BLaER1 treated with 17β-estradiol and CSF1 and Interleukin-3, amounts not matched to agents 10 nM and 100 nM (cell line): ENCODE measurements at regions not wholly inside any gene's neighbourhood (a gene's known extent, or its start where the extent isn't known, plus 50 kb on each side); places are given as distances from the start of the nearest gene placed in this dataset.

Source experiments
- H3K27ac ChIP-seq, 11 experiments: shearing (Covaris generic); formaldehyde crosslinking; 2 replicates each; pipeline ENCODE4 v1.8.1; 2022
- H3K27me3 ChIP-seq, 11 experiments: shearing (Covaris generic); formaldehyde crosslinking; 2 replicates each; pipeline ENCODE4 v1.8.1; 2022
- H3K36me3 ChIP-seq, 11 experiments: shearing (Covaris generic); formaldehyde crosslinking; 2 replicates each; pipeline ENCODE4 v1.8.1; 2022
- H3K4me1 ChIP-seq, 10 experiments: shearing (Covaris generic); formaldehyde crosslinking; 2 replicates each; pipeline ENCODE4 v1.8.1; 2022
- H3K4me2 ChIP-seq, 11 experiments: shearing (Covaris generic); formaldehyde crosslinking; 2 replicates each; pipeline ENCODE4 v1.8.1; 2022
- H3K4me3 ChIP-seq, 10 experiments: shearing (Covaris generic); formaldehyde crosslinking; 2 replicates each; pipeline ENCODE4 v1.8.1; 2022
- H3K9ac ChIP-seq, 11 experiments: shearing (Covaris generic); formaldehyde crosslinking; 2 replicates each; pipeline ENCODE4 v1.8.1; 2022
- H3K9me3 ChIP-seq, 11 experiments: shearing (Covaris generic); formaldehyde crosslinking; replicated peaks in 1 of 11; 2 replicates each; pipeline ENCODE4 v1.8.1; 2022
- H4K20me1 ChIP-seq, 11 experiments: shearing (Covaris generic); formaldehyde crosslinking; 2 replicates each; pipeline ENCODE4 v1.8.1; 2022
- Cebpa-rat ChIP-seq, 11 experiments: shearing (Covaris generic); IDR thresholded peaks; 2 replicates each; pipeline ENCODE4 v1.8.1; 2022

- Histone ChIP-seq H3K4me1 (no peaks in the 10 kb centered on the region), H3K4me3 (no peak overlapping the region), H3K9me3 (no peaks in the 10 kb centered on the region), H3K27me3 (no peaks in the 10 kb centered on the region), H3K27ac (no peak overlapping the region), H3K36me3 (no peaks in the 10 kb centered on the region), H3K4me2 (no peak overlapping the region), H3K9ac (no peak overlapping the region), H4K20me1 (no peaks in the 10 kb centered on the region)
- no peak for TF ChIP-seq Cebpa-rat (IDR thresholded peaks at IDR 0.05)
Observed at GRCh38 chr3:74347563-74348268, 266.7 kb downstream of the CNTN3 start.

GRCh38 chr3:74346896-74347295, 267.6 kb downstream of the CNTN3 start:
- no peaks in the 10 kb centered on the region for H3K36me3 ChIP-seq
- no peak overlapping the region for H3K4me2 ChIP-seq
- no peaks in the 10 kb centered on the region for H3K9me3 ChIP-seq
- H3K4me1 ChIP-seq = no peaks in the 10 kb centered on the region
- no peak for TF ChIP-seq Cebpa-rat (IDR thresholded peaks at IDR 0.05)
- no peaks in the 10 kb centered on the region for H4K20me1 ChIP-seq
- no peaks in the 10 kb centered on the region for H3K27me3 ChIP-seq
- H3K9ac ChIP-seq = no peak overlapping the region
- no peak overlapping the region for H3K27ac ChIP-seq
- no peak overlapping the region for H3K4me3 ChIP-seq

GRCh38 chr3:74345701-74346100, 268.8 kb downstream of the CNTN3 start:
- Histone ChIP-seq H3K4me3 (no peak overlapping the region), H3K27me3 (no peaks in the 10 kb centered on the region), H4K20me1 (no peaks in the 10 kb centered on the region), H3K9ac (no peak overlapping the region), H3K27ac (no peak overlapping the region), H3K9me3 (no peaks in the 10 kb centered on the region), H3K4me2 (no peak overlapping the region), H3K36me3 (no peaks in the 10 kb centered on the region), H3K4me1 (no peaks in the 10 kb centered on the region)
- TF ChIP-seq Cebpa-rat (IDR thresholded peaks at IDR 0.05) = no peak

GRCh38 chr3:74344865-74345440, 269.5 kb downstream of the CNTN3 start:
- no peak for TF ChIP-seq Cebpa-rat (IDR thresholded peaks at IDR 0.05)
- no peaks in the 10 kb centered on the region for H3K36me3 ChIP-seq
- no peak overlapping the region for H3K9ac ChIP-seq
- no peaks in the 10 kb centered on the region for H4K20me1 ChIP-seq
- H3K27ac ChIP-seq = no peak overlapping the region
- H3K9me3 ChIP-seq = no peaks in the 10 kb centered on the region
- H3K4me3 ChIP-seq = no peak overlapping the region
- no peaks in the 10 kb centered on the region for H3K27me3 ChIP-seq
- no peaks in the 10 kb centered on the region for H3K4me1 ChIP-seq
- H3K4me2 ChIP-seq = no peak overlapping the region

GRCh38 chr3:74343391-74343790, 271.1 kb downstream of the CNTN3 start:
- H3K4me1 ChIP-seq = no peaks in the 10 kb centered on the region
- H3K27ac ChIP-seq = no peak overlapping the region
- no peaks in the 10 kb centered on the region for H3K9me3 ChIP-seq
- no peak for TF ChIP-seq Cebpa-rat (IDR thresholded peaks at IDR 0.05)
- H3K4me2 ChIP-seq = no peak overlapping the region
- no peak overlapping the region for H3K9ac ChIP-seq
- no peaks in the 10 kb centered on the region for H3K36me3 ChIP-seq
- H3K4me3 ChIP-seq = no peak overlapping the region
- no peaks in the 10 kb centered on the region for H4K20me1 ChIP-seq
- H3K27me3 ChIP-seq = no peaks in the 10 kb centered on the region

GRCh38 chr3:74338998-74339397, 275.5 kb downstream of the CNTN3 start:
- no peaks in the 10 kb centered on the region for H4K20me1 ChIP-seq
- H3K27me3 ChIP-seq = no peaks in the 10 kb centered on the region
- no peak overlapping the region for H3K9ac ChIP-seq
- H3K4me3 ChIP-seq = no peak overlapping the region
- no peak overlapping the region for H3K27ac ChIP-seq
- TF ChIP-seq Cebpa-rat (IDR thresholded peaks at IDR 0.05) = no peak
- peaks cover 6 to 11% (median 9%) of the 10 kb centered on the region in 11 experiments; a peak in 14 of 22 replicates for H3K9me3 ChIP-seq
- H3K4me1 ChIP-seq = no peaks in the 10 kb centered on the region
- H3K4me2 ChIP-seq = no peak overlapping the region
- no peaks in the 10 kb centered on the region for H3K36me3 ChIP-seq

- Histone ChIP-seq H3K36me3 (no peaks in the 10 kb centered on the region), H3K4me3 (no peak overlapping the region), H3K27me3 (no peaks in the 10 kb centered on the region), H3K4me2 (no peak overlapping the region), H3K4me1 (no peaks in the 10 kb centered on the region), H3K9ac (no peak overlapping the region), H3K9me3 (peaks cover under 1 to 4% (median 2%) of the 10 kb centered on the region in 11 experiments; a peak in 13 of 22 replicates), H4K20me1 (no peaks in the 10 kb centered on the region), H3K27ac (no peak overlapping the region)
- TF ChIP-seq Cebpa-rat (IDR thresholded peaks at IDR 0.05) = no peak
Observed at GRCh38 chr3:74332165-74332564, 282.3 kb downstream of the CNTN3 start.

GRCh38 chr3:74331711-74332110, 282.7 kb downstream of the CNTN3 start:
- Histone ChIP-seq H3K9ac (no peak overlapping the region), H3K4me3 (no peak overlapping the region), H3K9me3 (no peaks in the 10 kb centered on the region), H3K27me3 (no peaks in the 10 kb centered on the region), H3K4me1 (no peaks in the 10 kb centered on the region), H4K20me1 (no peaks in the 10 kb centered on the region), H3K4me2 (no peak overlapping the region), H3K36me3 (no peaks in the 10 kb centered on the region), H3K27ac (no peak overlapping the region)
- no peak for TF ChIP-seq Cebpa-rat (IDR thresholded peaks at IDR 0.05)

GRCh38 chr3:74329096-74329495, 285.4 kb downstream of the CNTN3 start:
- Histone ChIP-seq H3K27ac (no peak overlapping the region), H3K36me3 (no peaks in the 10 kb centered on the region), H4K20me1 (no peaks in the 10 kb centered on the region), H3K9me3 (no peaks in the 10 kb centered on the region), H3K4me2 (no peak overlapping the region), H3K4me3 (no peak overlapping the region), H3K4me1 (no peaks in the 10 kb centered on the region), H3K27me3 (no peaks in the 10 kb centered on the region), H3K9ac (no peak overlapping the region)
- TF ChIP-seq Cebpa-rat (IDR thresholded peaks at IDR 0.05) = no peak

GRCh38 chr3:74328435-74328834, 286.0 kb downstream of the CNTN3 start:
- no peak for TF ChIP-seq Cebpa-rat (IDR thresholded peaks at IDR 0.05)
- Histone ChIP-seq H3K36me3 (no peaks in the 10 kb centered on the region), H3K27ac (no peak overlapping the region), H3K9me3 (no peaks in the 10 kb centered on the region), H4K20me1 (no peaks in the 10 kb centered on the region), H3K4me2 (no peak overlapping the region), H3K9ac (no peak overlapping the region), H3K4me1 (no peaks in the 10 kb centered on the region), H3K27me3 (no peaks in the 10 kb centered on the region), H3K4me3 (no peak overlapping the region)
